ENCODE measurements at regions not wholly inside any gene's neighbourhood (a gene's known extent, or its start where the extent isn't known, plus 50 kb on each side); places are given as distances from the start of the nearest gene placed in this dataset.

DNA sequence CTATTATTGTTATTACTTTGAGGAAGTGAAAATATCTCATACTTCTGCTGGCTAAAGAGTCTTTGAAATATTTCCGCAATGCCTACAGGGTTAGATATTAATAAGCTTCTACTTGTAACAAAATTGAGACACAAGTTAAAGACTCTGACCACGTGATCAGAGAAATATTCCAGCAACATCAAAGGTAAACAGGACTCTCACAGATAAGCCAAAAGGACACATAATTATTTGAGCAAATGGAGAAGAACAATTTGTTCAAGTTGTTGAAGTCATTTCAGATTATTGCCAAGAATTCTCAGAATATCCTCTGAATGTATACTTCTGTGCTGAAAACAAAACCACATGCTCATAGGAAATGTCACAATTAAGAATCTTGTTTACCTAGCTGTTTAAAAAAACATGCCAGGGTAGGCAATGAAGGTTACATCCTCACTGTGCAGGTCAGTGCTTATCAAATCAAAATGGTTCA is 225.8 kb upstream of the ALCAM start:
- TF ChIP-seq EZH2phosphoT487 (IDR thresholded peaks at IDR 0.05) (no peak), EZH2 (IDR thresholded peaks at IDR 0.05) (no peak)
- TF ChIP-seq, protein P1, sequence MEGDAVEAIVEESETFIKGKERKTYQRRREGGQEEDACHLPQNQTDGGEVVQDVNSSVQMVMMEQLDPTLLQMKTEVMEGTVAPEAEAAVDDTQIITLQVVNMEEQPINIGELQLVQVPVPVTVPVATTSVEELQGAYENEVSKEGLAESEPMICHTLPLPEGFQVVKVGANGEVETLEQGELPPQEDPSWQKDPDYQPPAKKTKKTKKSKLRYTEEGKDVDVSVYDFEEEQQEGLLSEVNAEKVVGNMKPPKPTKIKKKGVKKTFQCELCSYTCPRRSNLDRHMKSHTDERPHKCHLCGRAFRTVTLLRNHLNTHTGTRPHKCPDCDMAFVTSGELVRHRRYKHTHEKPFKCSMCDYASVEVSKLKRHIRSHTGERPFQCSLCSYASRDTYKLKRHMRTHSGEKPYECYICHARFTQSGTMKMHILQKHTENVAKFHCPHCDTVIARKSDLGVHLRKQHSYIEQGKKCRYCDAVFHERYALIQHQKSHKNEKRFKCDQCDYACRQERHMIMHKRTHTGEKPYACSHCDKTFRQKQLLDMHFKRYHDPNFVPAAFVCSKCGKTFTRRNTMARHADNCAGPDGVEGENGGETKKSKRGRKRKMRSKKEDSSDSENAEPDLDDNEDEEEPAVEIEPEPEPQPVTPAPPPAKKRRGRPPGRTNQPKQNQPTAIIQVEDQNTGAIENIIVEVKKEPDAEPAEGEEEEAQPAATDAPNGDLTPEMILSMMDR (IDR thresholded peaks at IDR 0.05): no peak

All from neural progenitor cell (in vitro differentiated cells).